GM23338 (cell line): ENCODE measurements at regions not wholly inside any gene's neighbourhood (a gene's known extent, or its start where the extent isn't known, plus 50 kb on each side); places are given as distances from the start of the nearest gene placed in this dataset.
"Not testable (repeated sequence)": the region's sequence is repeated elsewhere in the genome, so short reads cannot be mapped to it uniquely, and the experiment has no call there.

ENCODE experiments used
- ATAC-seq: fragments of 200-7000 bp; cut with Tn5 transposase; 3 replicates; pipeline ENCODE4 v1.9.1; 2020
- DNase-seq: peaks from one replicate; pipeline ENCODE4 v3.0.0-alpha.2; 2015; ENCODE audit warnings: low spot score
- H2AFZ ChIP-seq: fragments of 200-600 bp; sonication (generic); 2 replicates; pipeline ENCODE4 v1.8.0; 2016; ENCODE audit warnings: antibody characterized with exemption, mild to moderate bottlenecking, moderate library complexity
- H3F3A ChIP-seq: fragments of 200-600 bp; sonication (generic); replicated peaks from 2 replicates; pipeline ENCODE4 v1.8.0; 2017; ENCODE audit warnings: antibody characterized with exemption, mixed run types, low read depth
- H3K27ac ChIP-seq: fragments of 200-600 bp; sonication (generic); 2 replicates; pipeline ENCODE4 v1.6.1; 2016; ENCODE audit warnings: low read depth
- H3K27me3 ChIP-seq: fragments of 200-600 bp; sonication (generic); 2 replicates; pipeline ENCODE4 v1.8.0; 2016; ENCODE audit warnings: mild to moderate bottlenecking, mixed run types, moderate library complexity; ENCODE audit not compliant: insufficient read depth
- H3K36me3 ChIP-seq: fragments of 200-600 bp; sonication (generic); 2 replicates; pipeline ENCODE4 v1.8.0; 2016; ENCODE audit warnings: mild to moderate bottlenecking; ENCODE audit not compliant: insufficient read depth
- H3K4me1 ChIP-seq: fragments of 200-600 bp; sonication (generic); 2 replicates; pipeline ENCODE4 v1.8.0; 2016; ENCODE audit warnings: mild to moderate bottlenecking, moderate library complexity; ENCODE audit not compliant: insufficient read depth
- H3K4me2 ChIP-seq: fragments of 200-600 bp; sonication (generic); 2 replicates; pipeline ENCODE4 v1.7.1; 2017; ENCODE audit warnings: mixed run types
- H3K4me3 ChIP-seq: fragments of 200-600 bp; sonication (generic); 2 replicates; pipeline ENCODE4 v1.6.1; 2016; ENCODE audit warnings: mixed run types
- H3K79me2 ChIP-seq: fragments of 200-600 bp; sonication (generic); replicated peaks from 2 replicates; pipeline ENCODE4 v1.8.0; 2017; ENCODE audit warnings: mild to moderate bottlenecking; ENCODE audit not compliant: insufficient read depth
- H3K9me2 ChIP-seq: fragments of 200-600 bp; sonication (generic); 2 replicates; pipeline ENCODE4 v1.8.0; 2017; ENCODE audit not compliant: insufficient read depth
- H4K20me1 ChIP-seq: fragments of 200-600 bp; sonication (generic); replicated peaks from 2 replicates; pipeline ENCODE4 v1.8.0; 2017; ENCODE audit warnings: mild to moderate bottlenecking; ENCODE audit not compliant: insufficient read depth
- H3K27ac Mint-ChIP-seq: 2 replicates; pipeline ENCODE4 v1.8.0; 2020; ENCODE audit warnings: inconsistent platforms, mild to moderate bottlenecking, moderate library complexity, mixed read lengths
- H3K27me3 Mint-ChIP-seq: 3 replicates; pipeline ENCODE4 v1.8.0; 2022; ENCODE audit warnings: low read depth, mild to moderate bottlenecking, moderate library complexity, mixed read lengths, inconsistent platforms; ENCODE audit not compliant: insufficient read depth, poor library complexity
- H3K36me3 Mint-ChIP-seq: 3 replicates; pipeline ENCODE4 v1.8.0; 2021; ENCODE audit warnings: low read depth, mild to moderate bottlenecking, inconsistent platforms, moderate library complexity, mixed read lengths
- H3K4me1 Mint-ChIP-seq: 3 replicates; pipeline ENCODE4 v1.8.0; 2020; ENCODE audit warnings: mild to moderate bottlenecking, inconsistent platforms, mixed read lengths
- H3K4me3 Mint-ChIP-seq: 3 replicates; pipeline ENCODE4 v1.8.0; 2021; ENCODE audit warnings: moderate library complexity, mild to moderate bottlenecking, inconsistent platforms, mixed read lengths
- H3K9me3 Mint-ChIP-seq: 3 replicates; pipeline ENCODE4 v1.8.0; 2020; ENCODE audit warnings: moderate library complexity, mild to moderate bottlenecking, inconsistent platforms, mixed read lengths
- EZH2phosphoT487 ChIP-seq: fragments of 200-600 bp; sonication (generic); IDR thresholded peaks from one replicate; pipeline ENCODE4 v1.8.1; 2018; ENCODE audit warnings: antibody characterized with exemption; ENCODE audit not compliant: unreplicated experiment
- NANOG ChIP-seq: IDR thresholded peaks from 2 replicates; pipeline ENCODE4 v1.6.1; 2016; ENCODE audit warnings: antibody characterized with exemption, borderline replicate concordance
- POLR2AphosphoS5 ChIP-seq: IDR thresholded peaks from 2 replicates; pipeline ENCODE4 v1.6.1; 2016; ENCODE audit warnings: antibody characterized with exemption, low read depth
- REST ChIP-seq: IDR thresholded peaks from one replicate; pipeline ENCODE4 v1.6.1; 2018; ENCODE audit warnings: antibody characterized with exemption; ENCODE audit not compliant: unreplicated experiment
- ZNF331 ChIP-seq: fragments of 250-450 bp; sonication (Bioruptor Pico); IDR thresholded peaks from 2 replicates; pipeline ENCODE4 v1.5.0; 2020; ENCODE audit warnings: low read depth, mild to moderate bottlenecking, moderate library complexity
- ZNF462 ChIP-seq: fragments of 250-450 bp; sonication (Bioruptor Pico); IDR thresholded peaks from 2 replicates; pipeline ENCODE4 v1.5.0; 2020; ENCODE audit warnings: mild to moderate bottlenecking, moderate library complexity

- TF ChIP-seq REST, result no peak
- no peak for TF ChIP-seq POLR2AphosphoS5
- no peak for TF ChIP-seq ZNF462
- no peak for TF ChIP-seq EZH2phosphoT487
- TF ChIP-seq NANOG, result no peak
- TF ChIP-seq ZNF331 (CRISPR knock-in tag), result no peak
Observed at GRCh38 chr2:153536115-153536514, 57.6 kb upstream of the RPRM start (continued).

DNA sequence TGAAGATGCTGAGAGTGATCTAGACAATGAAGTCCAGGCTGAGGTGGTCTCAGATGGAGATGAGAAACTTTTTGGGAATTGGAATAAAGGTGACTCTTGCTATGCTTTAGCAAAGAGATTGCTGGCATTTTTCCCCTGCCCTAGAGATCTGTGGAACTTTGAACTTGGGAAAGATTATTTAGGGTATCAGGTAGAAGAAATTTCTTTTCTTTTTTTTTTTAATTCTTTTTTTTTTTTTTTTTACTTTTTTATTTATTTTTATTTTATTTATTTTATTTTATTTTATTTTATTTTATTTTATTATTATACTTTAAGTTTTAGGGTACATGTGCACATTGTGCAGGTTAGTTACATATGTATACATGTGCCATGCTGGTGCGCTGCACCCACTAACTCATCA, 59.5 kb upstream of the RPRM start:
- H4K20me1 ChIP-seq, H3K79me2 ChIP-seq, H3K27me3 ChIP-seq, DNase-seq, H3K4me2 ChIP-seq, H3K27ac Mint-ChIP-seq, H3K4me3 ChIP-seq, H2AFZ ChIP-seq, H3K4me3 Mint-ChIP-seq, H3F3A ChIP-seq, H3K36me3 ChIP-seq, H3K27ac ChIP-seq, H3K9me2 ChIP-seq, ATAC-seq: not testable (repeated sequence)
- Mint-ChIP-seq H3K9me3 (peaks cover 30% of the 10 kb centered on the region), H3K4me1 (peaks cover 21% of the 10 kb centered on the region), H3K27me3 (peaks cover 12% of the 10 kb centered on the region), H3K36me3 (peaks cover 30% of the 10 kb centered on the region)
- peaks cover 12% of the 10 kb centered on the region for H3K4me1 ChIP-seq
